Fibroblast of the aortic adventitia (primary cell): ENCODE measurements at regions not wholly inside any gene's neighbourhood (a gene's known extent, or its start where the extent isn't known, plus 50 kb on each side); places are given as distances from the start of the nearest gene placed in this dataset.

Experiments used
- DNase-seq: peaks from one replicate; pipeline ENCODE4 v3.0.0-alpha.2; 2010; ENCODE audit warnings: low read depth
- H3K4me3 ChIP-seq: 2 replicates; pipeline ENCODE4 v1.5.1; 2011; ENCODE audit warnings: low read depth, mild to moderate bottlenecking, control low read depth, low read length, moderate library complexity
- TF ChIP-seq, protein P1 (sequence below): IDR thresholded peaks from 2 replicates; pipeline ENCODE4 v1.5.1; 2011; ENCODE audit warnings: mild to moderate bottlenecking, low read length, control low read depth, inconsistent platforms; ENCODE audit not compliant: insufficient read depth

DNA sequence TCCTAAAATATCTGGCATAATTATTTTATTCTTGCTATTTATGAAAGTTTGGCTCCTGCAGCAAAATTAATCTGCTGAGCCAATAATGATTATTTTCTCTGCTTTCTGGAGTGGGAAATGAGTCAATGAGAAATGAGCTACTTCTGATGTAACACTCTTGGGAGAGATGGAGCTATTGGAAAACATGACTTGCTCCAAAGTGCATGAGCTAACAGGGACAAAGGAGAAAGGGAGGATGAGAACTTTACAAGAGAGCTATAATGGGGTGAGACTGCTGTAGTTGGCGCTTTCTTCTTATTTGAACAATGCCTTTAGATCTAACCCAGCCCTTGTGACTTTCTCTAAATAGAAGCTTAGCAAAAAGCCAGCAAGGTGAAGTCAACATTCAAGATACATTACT, 615.1 kb downstream of the ANKRD50 start:
- peak; percentile 52 for DNase-seq

DNA sequence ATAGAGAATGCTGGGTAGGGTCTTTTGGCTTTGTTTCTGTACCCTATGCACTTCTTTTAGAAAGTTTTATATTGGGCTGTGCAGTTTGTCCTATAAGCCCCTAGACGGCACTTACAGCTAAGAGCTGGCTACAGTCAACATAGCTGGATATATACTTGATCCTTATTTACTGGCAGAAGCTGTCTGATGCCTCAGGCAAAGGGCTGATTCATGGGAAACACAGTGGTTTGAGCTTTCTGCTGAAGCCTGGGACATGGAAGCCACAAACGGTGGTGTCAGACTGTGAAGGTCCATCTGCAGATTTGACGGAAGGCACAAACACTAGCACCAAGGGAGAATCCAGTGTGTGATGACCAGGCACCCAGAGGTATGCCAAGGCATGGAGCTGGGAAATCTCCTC, 608.4 kb downstream of the ANKRD50 start:
- no peak for DNase-seq
- TF ChIP-seq, protein P1, sequence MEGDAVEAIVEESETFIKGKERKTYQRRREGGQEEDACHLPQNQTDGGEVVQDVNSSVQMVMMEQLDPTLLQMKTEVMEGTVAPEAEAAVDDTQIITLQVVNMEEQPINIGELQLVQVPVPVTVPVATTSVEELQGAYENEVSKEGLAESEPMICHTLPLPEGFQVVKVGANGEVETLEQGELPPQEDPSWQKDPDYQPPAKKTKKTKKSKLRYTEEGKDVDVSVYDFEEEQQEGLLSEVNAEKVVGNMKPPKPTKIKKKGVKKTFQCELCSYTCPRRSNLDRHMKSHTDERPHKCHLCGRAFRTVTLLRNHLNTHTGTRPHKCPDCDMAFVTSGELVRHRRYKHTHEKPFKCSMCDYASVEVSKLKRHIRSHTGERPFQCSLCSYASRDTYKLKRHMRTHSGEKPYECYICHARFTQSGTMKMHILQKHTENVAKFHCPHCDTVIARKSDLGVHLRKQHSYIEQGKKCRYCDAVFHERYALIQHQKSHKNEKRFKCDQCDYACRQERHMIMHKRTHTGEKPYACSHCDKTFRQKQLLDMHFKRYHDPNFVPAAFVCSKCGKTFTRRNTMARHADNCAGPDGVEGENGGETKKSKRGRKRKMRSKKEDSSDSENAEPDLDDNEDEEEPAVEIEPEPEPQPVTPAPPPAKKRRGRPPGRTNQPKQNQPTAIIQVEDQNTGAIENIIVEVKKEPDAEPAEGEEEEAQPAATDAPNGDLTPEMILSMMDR = no peak
- no peak overlapping the region for H3K4me3 ChIP-seq

More for the DNA sequence above, 615.1 kb downstream of the ANKRD50 start:
- no peak overlapping the region for H3K4me3 ChIP-seq
- TF ChIP-seq, protein P1 = no peak

DNA sequence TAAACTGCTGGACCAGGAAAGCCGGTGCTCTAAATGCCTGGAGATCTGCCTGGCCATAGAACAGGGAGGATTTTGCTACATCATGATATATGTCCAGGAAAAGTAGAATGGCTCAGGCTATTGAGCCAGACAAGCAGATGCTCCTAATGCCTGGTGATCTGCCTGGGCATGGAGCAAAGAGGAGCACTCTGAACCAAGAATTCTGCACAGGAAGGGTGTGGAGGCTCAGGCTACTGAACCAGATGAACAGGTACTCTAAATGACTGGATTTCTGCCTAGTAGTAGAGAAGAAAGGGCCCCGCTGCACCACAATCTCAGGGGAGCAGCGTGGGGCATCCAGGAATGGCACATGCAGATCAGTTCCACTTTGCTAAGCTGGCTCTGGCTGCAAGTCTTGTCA, 607.9 kb downstream of the ANKRD50 start:
- no peak for DNase-seq
- TF ChIP-seq, protein P1 = no peak
- H3K4me3 ChIP-seq = no peak overlapping the region

DNA sequence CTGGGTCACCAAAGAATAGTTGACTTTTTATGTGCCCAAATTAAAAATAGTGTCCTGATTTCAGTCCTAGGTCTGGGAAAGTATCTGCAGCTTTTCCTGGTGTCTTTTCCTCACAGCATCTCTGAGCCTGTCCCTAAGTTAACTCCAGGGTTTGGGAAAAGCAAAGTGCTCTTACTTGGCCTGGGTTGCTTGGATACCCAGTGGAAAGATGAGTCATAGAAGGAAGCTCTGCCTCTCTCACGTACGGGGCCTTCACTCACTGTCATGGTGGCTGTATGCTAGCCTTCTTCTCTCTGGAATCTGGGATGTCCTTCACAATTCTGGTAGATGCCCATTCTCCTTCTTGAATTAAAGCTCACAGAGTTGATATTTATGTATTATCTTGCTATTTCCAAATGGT, 607.3 kb downstream of the ANKRD50 start:
- H3K4me3 ChIP-seq = no peak overlapping the region
- TF ChIP-seq, protein P1 = no peak
- peak; percentile 42 for DNase-seq

DNA sequence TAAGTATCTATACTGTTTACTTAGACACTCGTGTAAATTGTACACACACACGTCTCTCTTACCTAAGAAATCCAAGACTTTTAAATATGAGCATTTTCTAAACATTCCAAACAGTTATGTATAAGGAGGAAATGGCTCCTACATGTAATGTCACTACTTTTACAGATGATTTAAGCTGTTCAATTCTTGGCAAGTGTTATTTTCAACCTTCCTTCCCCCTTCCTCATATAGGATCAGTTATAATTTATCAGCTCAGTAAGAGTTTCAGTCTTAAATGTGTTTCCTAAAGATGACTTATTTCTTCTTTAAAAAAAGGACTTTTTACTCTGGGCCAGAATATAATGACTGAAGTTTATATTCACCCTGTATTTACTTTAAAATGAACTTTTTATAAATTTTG, 601.1 kb downstream of the ANKRD50 start:
- DNase-seq = no peak
- TF ChIP-seq, protein P1 = no peak
- no peak overlapping the region for H3K4me3 ChIP-seq

DNA sequence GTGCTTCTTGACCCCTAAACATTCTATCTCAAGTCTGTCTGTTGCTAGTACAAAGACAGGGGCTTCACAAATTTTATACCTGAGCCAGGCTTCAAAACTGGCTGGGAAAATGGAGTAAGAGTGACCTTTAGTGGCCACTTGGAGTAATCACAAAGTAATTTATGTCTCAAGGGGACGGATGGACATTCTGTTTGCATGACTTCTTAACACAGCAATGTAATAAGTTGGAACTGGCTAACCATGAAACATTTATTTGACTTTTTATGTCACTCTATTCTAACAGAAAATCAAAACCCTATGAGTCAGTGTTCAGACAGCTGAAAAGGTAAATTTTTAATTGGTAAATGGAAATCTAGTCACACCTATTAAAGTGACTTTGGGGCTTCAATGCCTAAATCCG, 600.6 kb downstream of the ANKRD50 start:
- peak; percentile 93 for DNase-seq
- H3K4me3 ChIP-seq = no peak overlapping the region
- TF ChIP-seq, protein P1 = peak; percentile 63

DNA sequence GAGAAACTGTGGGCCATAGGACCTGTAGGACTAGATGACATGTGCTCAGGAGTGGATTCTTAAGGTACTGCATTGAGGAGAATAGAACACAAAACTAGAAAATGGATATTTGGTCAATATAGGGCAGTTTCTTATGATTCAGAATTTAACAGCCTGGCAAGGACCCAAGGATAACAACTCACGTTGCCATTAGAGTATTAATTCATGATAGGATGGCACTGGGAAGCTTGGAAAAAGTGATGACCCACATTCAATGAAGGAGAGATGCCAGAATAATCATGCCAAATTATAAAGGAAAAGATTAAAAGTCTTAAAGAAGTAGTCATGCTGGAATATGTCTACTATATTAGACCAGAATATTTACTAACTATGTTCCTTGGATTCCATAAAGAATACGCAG, 594.5 kb downstream of the ANKRD50 start:
- no peak overlapping the region for H3K4me3 ChIP-seq
- DNase-seq = peak; percentile 26
- TF ChIP-seq, protein P1 = no peak
